Tibial nerve (tissue), 4 donors: ENCODE measurements at regions not wholly inside any gene's neighbourhood (a gene's known extent, or its start where the extent isn't known, plus 50 kb on each side); places are given as distances from the start of the nearest gene placed in this dataset.

Experiments
- DNase-seq, 2 donors: peaks; one replicate each; pipeline ENCODE4 v3.0.0-alpha.2; 2019; ENCODE audit warnings: low spot score in 2 of 2
- H3K27ac ChIP-seq, 4 donors: fragments of 200-600 bp; sonication (generic) in 3 of 4; one replicate each; pipeline ENCODE4 v1.5.1; 2017 to 2019; ENCODE audit warnings: mild to moderate bottlenecking in 1 of 4
- H3K27me3 ChIP-seq, 2 donors: fragments of 200-600 bp; sonication (generic) in 1 of 2; one replicate each; pipeline versions ENCODE4 v1.5.1 to v1.6.0; 2017 to 2019
- H3K36me3 ChIP-seq, 3 donors: fragments of 200-600 bp; sonication (generic); one replicate each; pipeline ENCODE4 v1.5.1; 2018 to 2019
- H3K4me1 ChIP-seq, 4 donors: fragments of 200-600 bp; sonication (generic) in 3 of 4; one replicate each; pipeline ENCODE4 v1.5.1; 2017 to 2019
- H3K4me3 ChIP-seq, 4 donors: fragments of 200-600 bp; sonication (generic) in 3 of 4; one replicate each; pipeline ENCODE4 v1.5.1; 2017 to 2019; ENCODE audit warnings: mild to moderate bottlenecking in 1 of 4, moderate library complexity in 1 of 4
- H3K9me3 ChIP-seq, 4 donors: fragments of 200-600 bp; sonication (generic) in 3 of 4; one replicate each; pipeline ENCODE4 v1.5.1; 2017 to 2019
- EP300 ChIP-seq, 2 donors: sonication (generic); formaldehyde crosslinking; IDR thresholded peaks; one replicate each; pipeline ENCODE4 v1.6.1; 2017; ENCODE audit warnings: antibody characterized with exemption in 2 of 2, mild to moderate bottlenecking in 1 of 2
- POLR2A ChIP-seq, 2 donors: fragments of 450-650 bp; IDR thresholded peaks; one replicate each; pipeline ENCODE4 v1.6.1; 2017; ENCODE audit warnings: antibody characterized with exemption in 2 of 2, mild to moderate bottlenecking in 2 of 2, moderate library complexity in 2 of 2
- WGBS, 2 donors: methylation state at CpG; one replicate each; pipeline ENCODE4 v1.1.5; 2018; 5-methylcytosine and 5-hydroxymethylcytosine counted together
- TF ChIP-seq, protein P1 (sequence below), 5 experiments: fragments of 200-600 bp in 3 of 5; fragments of 450-650 bp in 2 of 5; sonication (generic) in 3 of 5; IDR thresholded peaks; one replicate each; pipeline ENCODE4 v1.5.1; 2016 to 2019; ENCODE audit warnings: antibody characterized with exemption in 5 of 5, mild to moderate bottlenecking in 3 of 5, moderate library complexity in 2 of 5

DNA sequence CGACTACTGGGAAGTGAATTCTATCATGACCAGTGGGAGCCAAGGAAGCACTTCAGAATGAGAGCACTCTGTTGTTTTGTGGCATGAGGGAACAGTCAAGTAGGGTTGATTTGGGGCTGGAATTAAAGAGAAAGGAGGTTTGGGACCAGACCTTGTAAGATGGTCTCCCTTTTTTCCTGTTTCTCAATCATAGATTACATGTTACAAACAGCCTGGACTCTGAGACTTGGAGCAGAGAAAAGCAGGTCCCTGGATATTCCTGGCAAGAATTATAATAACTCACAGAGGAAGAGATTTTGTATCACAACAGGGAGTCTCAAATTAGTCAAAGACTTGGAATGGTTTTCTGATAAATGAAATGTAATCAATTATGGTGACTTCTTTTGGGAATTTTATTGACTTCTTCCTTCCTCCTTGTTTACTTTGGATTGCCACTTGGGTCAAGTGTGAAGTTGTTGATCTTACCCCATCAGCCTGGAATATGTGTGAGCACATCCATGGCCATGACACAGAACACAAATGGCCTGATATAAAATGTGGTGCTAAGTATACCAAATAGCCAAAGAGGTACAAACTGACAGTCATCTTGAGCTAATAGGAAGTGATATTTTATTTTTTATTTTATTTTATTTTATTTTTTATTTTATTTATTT is 131.0 kb upstream of the OSMR start:
- H3K36me3 ChIP-seq = no peaks in the 10 kb centered on the region
- H3K4me1 ChIP-seq = peaks cover 0 to 9% (median 2%) of the 10 kb centered on the region in 4 donors
- WGBS, 2 donors = 35 to 37% methylated on average over 1 of the region's 1 CpG
- H3K9me3 ChIP-seq = no peaks in the 10 kb centered on the region
- TF ChIP-seq EP300 (IDR thresholded peaks at IDR 0.05) (peak in 1 of 2 donors; percentile 51), POLR2A (IDR thresholded peaks at IDR 0.05) (no peak)
- H3K27me3 ChIP-seq = no peaks in the 10 kb centered on the region
- no peak overlapping the region for H3K27ac ChIP-seq
- no peak overlapping the region for H3K4me3 ChIP-seq
- no peak for DNase-seq

DNA sequence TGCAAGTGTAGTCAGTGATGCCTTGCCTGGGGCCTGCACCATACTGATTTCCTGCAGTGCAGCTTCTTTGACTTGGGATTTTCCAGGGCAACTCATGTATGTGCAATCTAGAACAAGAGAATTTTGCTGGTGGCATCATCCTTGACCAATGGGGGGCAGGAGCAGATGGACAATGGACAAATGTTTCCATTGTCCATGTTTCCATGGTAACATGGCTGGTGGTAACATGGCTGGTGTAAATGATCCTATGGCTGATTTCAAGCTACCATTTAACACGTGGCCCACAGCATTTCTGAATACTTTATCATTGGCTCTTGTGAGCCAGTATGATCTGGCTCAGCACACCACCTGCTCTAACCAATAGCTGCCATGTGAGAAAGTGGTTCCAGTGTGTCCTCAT is 130.1 kb upstream of the OSMR start:
- WGBS, 2 donors = 50 to 54% methylated on average over 1 of the region's 1 CpG
- Histone ChIP-seq H3K9me3 (no peaks in the 10 kb centered on the region), H3K36me3 (no peaks in the 10 kb centered on the region), H3K27me3 (no peaks in the 10 kb centered on the region), H3K27ac (no peak overlapping the region), H3K4me1 (peaks cover 0 to 9% (median 2%) of the 10 kb centered on the region in 4 donors), H3K4me3 (no peak overlapping the region)
- no peak for TF ChIP-seq EP300 (IDR thresholded peaks at IDR 0.05)
- TF ChIP-seq, protein P1, sequence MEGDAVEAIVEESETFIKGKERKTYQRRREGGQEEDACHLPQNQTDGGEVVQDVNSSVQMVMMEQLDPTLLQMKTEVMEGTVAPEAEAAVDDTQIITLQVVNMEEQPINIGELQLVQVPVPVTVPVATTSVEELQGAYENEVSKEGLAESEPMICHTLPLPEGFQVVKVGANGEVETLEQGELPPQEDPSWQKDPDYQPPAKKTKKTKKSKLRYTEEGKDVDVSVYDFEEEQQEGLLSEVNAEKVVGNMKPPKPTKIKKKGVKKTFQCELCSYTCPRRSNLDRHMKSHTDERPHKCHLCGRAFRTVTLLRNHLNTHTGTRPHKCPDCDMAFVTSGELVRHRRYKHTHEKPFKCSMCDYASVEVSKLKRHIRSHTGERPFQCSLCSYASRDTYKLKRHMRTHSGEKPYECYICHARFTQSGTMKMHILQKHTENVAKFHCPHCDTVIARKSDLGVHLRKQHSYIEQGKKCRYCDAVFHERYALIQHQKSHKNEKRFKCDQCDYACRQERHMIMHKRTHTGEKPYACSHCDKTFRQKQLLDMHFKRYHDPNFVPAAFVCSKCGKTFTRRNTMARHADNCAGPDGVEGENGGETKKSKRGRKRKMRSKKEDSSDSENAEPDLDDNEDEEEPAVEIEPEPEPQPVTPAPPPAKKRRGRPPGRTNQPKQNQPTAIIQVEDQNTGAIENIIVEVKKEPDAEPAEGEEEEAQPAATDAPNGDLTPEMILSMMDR (IDR thresholded peaks at IDR 0.05) = no peak
- no peak for TF ChIP-seq POLR2A (IDR thresholded peaks at IDR 0.05)
- no peak for DNase-seq

DNA sequence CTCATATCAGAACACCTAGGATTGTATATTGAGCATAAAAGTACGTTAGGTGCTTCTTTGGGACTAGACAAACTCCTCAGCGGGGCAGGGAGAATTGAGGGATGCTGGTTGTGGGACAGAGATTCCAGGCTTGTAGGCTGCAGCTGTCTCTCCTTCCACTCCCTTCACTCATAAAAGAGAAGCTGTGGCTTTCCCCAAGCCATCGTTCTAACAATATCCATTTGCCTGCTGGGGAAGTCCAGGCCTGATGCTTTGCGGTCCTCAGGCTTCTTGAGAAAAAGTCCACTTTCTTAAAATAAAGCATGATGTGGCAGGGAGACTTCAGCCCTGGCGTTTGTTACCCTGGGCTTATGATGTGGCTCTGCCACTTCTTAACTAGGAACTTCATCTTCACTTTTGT is 129.3 kb upstream of the OSMR start:
- 66 to 75% methylated on average over 5 of the region's 5 CpGs for WGBS, 2 donors
- no peaks in the 10 kb centered on the region for H3K27me3 ChIP-seq
- TF ChIP-seq EP300 (IDR thresholded peaks at IDR 0.05) (no peak), POLR2A (IDR thresholded peaks at IDR 0.05) (no peak)
- TF ChIP-seq, protein P1 (IDR thresholded peaks at IDR 0.05) = no peak

DNA sequence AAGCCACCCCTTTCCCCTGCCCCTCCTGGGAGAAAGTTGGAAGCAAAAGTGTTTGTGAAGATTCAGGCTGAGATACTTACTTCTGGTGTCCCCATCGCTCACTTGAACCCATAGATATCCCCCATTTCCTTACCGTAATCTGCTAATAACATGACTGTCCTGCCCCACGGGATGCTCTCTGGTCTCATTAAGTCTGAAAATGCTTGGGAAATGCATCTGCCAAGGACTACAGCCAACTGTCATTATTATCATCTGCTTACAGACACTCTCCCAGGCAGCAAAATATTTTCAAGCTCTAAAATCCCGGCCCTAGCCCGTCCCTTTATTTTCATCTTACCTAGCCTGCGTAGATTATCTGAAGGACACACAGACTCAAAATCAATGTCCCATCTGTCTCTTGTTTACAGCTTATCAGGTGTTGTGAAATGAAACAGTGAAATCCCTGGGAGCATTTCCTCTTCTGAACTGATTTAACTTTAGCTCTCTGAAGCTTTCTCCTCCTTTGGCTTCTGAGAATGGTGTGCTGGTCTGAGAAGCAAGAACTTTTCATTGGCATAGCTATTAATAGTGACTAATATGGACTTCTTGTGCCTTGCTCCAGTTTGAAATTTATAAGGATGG is 126.9 kb upstream of the OSMR start:
- no peaks in the 10 kb centered on the region for H3K9me3 ChIP-seq
- no peak for DNase-seq
- peak overlapping the region in 2 of 4 donors; percentile 18 to 21 for H3K27ac ChIP-seq
- no peaks in the 10 kb centered on the region for H3K36me3 ChIP-seq
- no peak overlapping the region for H3K4me3 ChIP-seq
- no peaks in the 10 kb centered on the region for H3K27me3 ChIP-seq
- WGBS, 2 donors = 66 to 76% methylated on average over 6 of the region's 6 CpGs
- H3K4me1 ChIP-seq = peaks cover 0 to 9% (median 2%) of the 10 kb centered on the region in 4 donors
- no peak for TF ChIP-seq POLR2A (IDR thresholded peaks at IDR 0.05)
- TF ChIP-seq, protein P1 (IDR thresholded peaks at IDR 0.05) = no peak
- peak in 1 of 2 donors; percentile 8 for TF ChIP-seq EP300 (IDR thresholded peaks at IDR 0.05)

More for the DNA sequence above, 129.3 kb upstream of the OSMR start:
- no peaks in the 10 kb centered on the region for H3K9me3 ChIP-seq
- no peaks in the 10 kb centered on the region for H3K36me3 ChIP-seq
- peaks cover 0 to 9% (median 2%) of the 10 kb centered on the region in 4 donors for H3K4me1 ChIP-seq
- H3K4me3 ChIP-seq = no peak overlapping the region
- no peak overlapping the region for H3K27ac ChIP-seq
- DNase-seq = no peak

DNA sequence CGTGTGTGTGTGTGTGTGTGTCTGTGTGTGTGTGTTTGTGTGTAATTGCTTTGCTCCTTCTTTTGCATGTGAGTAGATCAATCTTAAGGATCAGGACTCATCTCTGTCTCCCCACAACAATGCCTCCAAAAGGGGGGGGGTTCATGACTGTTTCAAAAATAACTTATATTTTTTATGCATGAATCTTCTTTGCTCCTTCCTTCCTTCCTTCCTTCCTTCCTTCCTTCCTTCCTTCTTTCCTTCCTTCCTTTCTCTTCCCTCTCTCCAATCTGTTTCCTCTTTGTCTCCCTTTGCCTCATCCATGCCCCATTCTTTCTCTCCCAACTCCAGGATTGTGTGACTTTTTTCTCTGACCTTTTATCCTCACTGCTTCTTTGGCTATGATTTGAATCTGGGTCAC is 126.4 kb upstream of the OSMR start:
- WGBS, 2 donors = 67 to 77% methylated on average over 1 of the region's 1 CpG

More for the DNA sequence above, 126.4 kb upstream of the OSMR start:
- Histone ChIP-seq H3K27me3 (no peaks in the 10 kb centered on the region), H3K36me3 (no peaks in the 10 kb centered on the region), H3K9me3 (no peaks in the 10 kb centered on the region), H3K4me1 (peaks cover 0 to 9% (median 2%) of the 10 kb centered on the region in 4 donors), H3K4me3 (no peak overlapping the region), H3K27ac (peak overlapping the region in 2 of 4 donors; percentile 21 to 35)
- TF ChIP-seq, protein P1 (IDR thresholded peaks at IDR 0.05) = no peak
- TF ChIP-seq POLR2A (IDR thresholded peaks at IDR 0.05) (no peak), EP300 (IDR thresholded peaks at IDR 0.05) (no peak)
- DNase-seq = no peak
